ENCODE measurements at regions not wholly inside any gene's neighbourhood (a gene's known extent, or its start where the extent isn't known, plus 50 kb on each side); places are given as distances from the start of the nearest gene placed in this dataset.

DNA sequence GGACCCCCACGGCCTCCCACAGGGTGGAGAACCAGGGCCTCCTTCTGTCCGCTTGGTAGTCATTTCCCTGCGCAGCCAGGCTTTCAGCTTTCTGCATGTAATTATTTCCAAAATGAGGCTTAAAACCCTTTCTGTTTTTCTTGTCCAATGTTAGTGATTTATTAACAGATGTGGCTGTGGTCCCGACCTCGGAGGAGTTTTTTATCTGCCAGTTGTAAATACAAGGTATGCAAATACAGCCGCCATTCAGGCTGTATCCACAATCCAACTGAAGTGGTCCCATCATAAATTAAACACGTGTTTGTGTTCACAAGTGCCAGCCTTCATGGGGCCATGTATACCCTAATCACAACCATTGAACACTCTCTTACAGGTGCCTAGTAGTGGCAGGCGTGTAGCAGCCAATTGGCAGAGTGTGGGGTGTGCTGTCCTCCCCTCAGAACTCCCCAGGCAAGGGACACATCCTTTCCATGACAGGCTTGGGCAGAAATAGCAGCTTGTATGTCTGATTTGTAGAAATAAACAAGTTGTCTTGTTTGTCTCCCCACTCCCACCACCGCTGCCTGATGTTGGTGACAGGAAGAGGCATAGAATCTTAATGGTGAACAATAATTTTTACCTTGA lies 251.3 kb upstream of the MKI67 start:
- TF ChIP-seq MEF2A (IDR thresholded peaks at IDR 0.05; ENCODE audit: borderline replicate concordance, low read depth): no peak
- TF ChIP-seq, protein P1, sequence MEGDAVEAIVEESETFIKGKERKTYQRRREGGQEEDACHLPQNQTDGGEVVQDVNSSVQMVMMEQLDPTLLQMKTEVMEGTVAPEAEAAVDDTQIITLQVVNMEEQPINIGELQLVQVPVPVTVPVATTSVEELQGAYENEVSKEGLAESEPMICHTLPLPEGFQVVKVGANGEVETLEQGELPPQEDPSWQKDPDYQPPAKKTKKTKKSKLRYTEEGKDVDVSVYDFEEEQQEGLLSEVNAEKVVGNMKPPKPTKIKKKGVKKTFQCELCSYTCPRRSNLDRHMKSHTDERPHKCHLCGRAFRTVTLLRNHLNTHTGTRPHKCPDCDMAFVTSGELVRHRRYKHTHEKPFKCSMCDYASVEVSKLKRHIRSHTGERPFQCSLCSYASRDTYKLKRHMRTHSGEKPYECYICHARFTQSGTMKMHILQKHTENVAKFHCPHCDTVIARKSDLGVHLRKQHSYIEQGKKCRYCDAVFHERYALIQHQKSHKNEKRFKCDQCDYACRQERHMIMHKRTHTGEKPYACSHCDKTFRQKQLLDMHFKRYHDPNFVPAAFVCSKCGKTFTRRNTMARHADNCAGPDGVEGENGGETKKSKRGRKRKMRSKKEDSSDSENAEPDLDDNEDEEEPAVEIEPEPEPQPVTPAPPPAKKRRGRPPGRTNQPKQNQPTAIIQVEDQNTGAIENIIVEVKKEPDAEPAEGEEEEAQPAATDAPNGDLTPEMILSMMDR (IDR thresholded peaks at IDR 0.05): no peak
- no peak for TF ChIP-seq RAD21 (IDR thresholded peaks at IDR 0.05; ENCODE audit: low read length)
- TF ChIP-seq TCF12 (IDR thresholded peaks at IDR 0.05): no peak
- TF ChIP-seq YY1 (IDR thresholded peaks at IDR 0.05; ENCODE audit: low read depth): no peak
- no peak for TF ChIP-seq POLR2AphosphoS5 (IDR thresholded peaks at IDR 0.05; ENCODE audit: low read depth, low read length)
- TF ChIP-seq EZH2phosphoT487 (IDR thresholded peaks at IDR 0.05; ENCODE audit: borderline replicate concordance, low read depth): no peak
- TF ChIP-seq SIN3A (IDR thresholded peaks at IDR 0.05; ENCODE audit: borderline replicate concordance, low read depth, low read length): no peak
- TF ChIP-seq, protein P2, sequence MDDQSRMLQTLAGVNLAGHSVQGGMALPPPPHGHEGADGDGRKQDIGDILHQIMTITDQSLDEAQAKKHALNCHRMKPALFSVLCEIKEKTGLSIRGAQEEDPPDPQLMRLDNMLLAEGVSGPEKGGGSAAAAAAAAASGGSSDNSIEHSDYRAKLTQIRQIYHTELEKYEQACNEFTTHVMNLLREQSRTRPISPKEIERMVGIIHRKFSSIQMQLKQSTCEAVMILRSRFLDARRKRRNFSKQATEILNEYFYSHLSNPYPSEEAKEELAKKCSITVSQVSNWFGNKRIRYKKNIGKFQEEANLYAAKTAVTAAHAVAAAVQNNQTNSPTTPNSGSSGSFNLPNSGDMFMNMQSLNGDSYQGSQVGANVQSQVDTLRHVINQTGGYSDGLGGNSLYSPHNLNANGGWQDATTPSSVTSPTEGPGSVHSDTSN (IDR thresholded peaks at IDR 0.05): no peak
